A673 (cell line): ENCODE measurements at regions not wholly inside any gene's neighbourhood (a gene's known extent, or its start where the extent isn't known, plus 50 kb on each side); places are given as distances from the start of the nearest gene placed in this dataset.

Experiments
- CTCF ChIP-seq: fragments of 300-800, 200-600 bp; sonication (generic); conservative IDR thresholded peaks from 2 replicates; pipeline ENCODE4 v1.5.1; 2017; ENCODE audit warnings: low read depth, mild to moderate bottlenecking, antibody characterized with exemption, low read length, moderate library complexity, mixed read lengths
- EZH2 ChIP-seq: fragments of 200-600 bp; sonication (generic); IDR thresholded peaks from 2 replicates; pipeline ENCODE4 v1.6.1; 2017; ENCODE audit warnings: borderline replicate concordance, low read depth, mild to moderate bottlenecking, mixed read lengths, antibody characterized with exemption, low read length; ENCODE audit not compliant: poor library complexity, severe bottlenecking

DNA sequence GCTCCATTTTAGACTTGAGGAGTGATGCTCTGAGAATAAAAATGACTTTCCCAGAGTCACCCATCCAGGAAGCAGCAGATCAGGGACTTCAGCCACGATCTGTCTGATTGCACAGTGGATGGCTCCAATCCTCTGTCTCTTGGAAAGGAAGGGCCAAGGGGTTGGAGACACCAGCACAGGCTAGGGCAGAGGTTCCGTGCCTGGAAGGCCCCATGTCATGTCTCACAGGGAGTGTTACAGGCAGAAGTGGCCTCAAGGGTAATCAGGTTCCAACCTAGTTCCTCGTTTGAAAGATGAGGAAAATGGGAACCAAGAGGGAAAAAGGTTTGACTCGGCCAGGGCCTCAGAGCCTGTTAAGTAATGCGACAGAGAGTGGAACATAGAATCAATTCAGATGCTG is 160.0 kb downstream of the EFNB1 start:
- TF ChIP-seq CTCF (no peak), EZH2 (no peak)
